Ammon's horn (tissue), 1 donor: ENCODE measurements at regions not wholly inside any gene's neighbourhood (a gene's known extent, or its start where the extent isn't known, plus 50 kb on each side); places are given as distances from the start of the nearest gene placed in this dataset.
"Not testable (repeated sequence)": the region's sequence is repeated elsewhere in the genome, so short reads cannot be mapped to it uniquely, and the experiment has no call there.

ENCODE experiments used
- DNase-seq: peaks from one replicate; pipeline ENCODE4 v3.0.0-alpha.2; 2016; ENCODE audit warnings: low spot score

GRCh38 chr5:27130587-27130986 lies 92.2 kb upstream of the CDH9 start:
- DNase-seq = no peak

GRCh38 chr5:27129926-27130325 lies 91.5 kb upstream of the CDH9 start:
- no peak for DNase-seq

- no peak for DNase-seq
Observed at GRCh38 chr5:27125856-27126255, 87.5 kb upstream of the CDH9 start.

- no peak for DNase-seq
Observed at GRCh38 chr5:27124590-27124989, 86.2 kb upstream of the CDH9 start.

GRCh38 chr5:27119736-27120321 lies 81.4 kb upstream of the CDH9 start:
- not testable (repeated sequence) for DNase-seq

- DNase-seq = no peak
Observed at GRCh38 chr5:27103486-27103885, 65.1 kb upstream of the CDH9 start.

GRCh38 chr5:27095761-27096160 lies 57.4 kb upstream of the CDH9 start:
- not testable (repeated sequence) for DNase-seq

- DNase-seq = no peak
Observed at GRCh38 chr5:27093279-27093678, 54.9 kb upstream of the CDH9 start.

GRCh38 chr5:27091858-27092257 lies 53.5 kb upstream of the CDH9 start:
- no peak for DNase-seq

GRCh38 chr5:27088822-27089221 lies 50.4 kb upstream of the CDH9 start:
- not testable (repeated sequence) for DNase-seq
